K562 (cell line): ENCODE measurements at regions not wholly inside any gene's neighbourhood (a gene's known extent, or its start where the extent isn't known, plus 50 kb on each side); places are given as distances from the start of the nearest gene placed in this dataset.

Experiments
- BRCA1 ChIP-seq, 2 experiments: fragments of 450-650 bp in 1 of 2; sonication (generic) in 1 of 2; formaldehyde crosslinking in 1 of 2; IDR thresholded peaks; 2 replicates each; pipeline versions ENCODE4 v1.5.0 to v1.6.1; 2017 to 2020; ENCODE audit warnings: mild to moderate bottlenecking in 1 of 2, missing genetic modification reagents in 1 of 2
- CBFA2T2 ChIP-seq: fragments of 450-650 bp; conservative IDR thresholded peaks from 2 replicates; pipeline ENCODE4 v1.6.1; 2017; ENCODE audit warnings: mild to moderate bottlenecking
- CBFA2T3 ChIP-seq: fragments of 450-650 bp; IDR thresholded peaks from 2 replicates; pipeline ENCODE4 v1.6.1; 2017
- CC2D1A ChIP-seq: fragments of 450-650 bp; IDR thresholded peaks from 2 replicates; pipeline ENCODE4 v1.6.1; 2017; ENCODE audit warnings: mild to moderate bottlenecking
- E2F1 ChIP-seq: sonication (generic); formaldehyde crosslinking; IDR thresholded peaks from 2 replicates; pipeline ENCODE4 v1.8.1; 2023; ENCODE audit warnings: mild to moderate bottlenecking, missing genetic modification reagents, moderate library complexity
- EP300 ChIP-seq: IDR thresholded peaks from 2 replicates; pipeline ENCODE4 v1.6.1; 2012; ENCODE audit warnings: low read length, improper control_type of control experiment
- HBP1 ChIP-seq: fragments of 450-650 bp; formaldehyde crosslinking; IDR thresholded peaks from 2 replicates; pipeline ENCODE4 v1.4.0; 2022; ENCODE audit warnings: missing genetic modification characterization
- ID3 ChIP-seq, 2 experiments: fragments of 250-450 bp in 1 of 2; fragments of 450-650 bp in 1 of 2; sonication (Bioruptor Pico) in 1 of 2; IDR thresholded peaks; 2 replicates each; pipeline versions ENCODE4 v1.6.1 to v1.8.0; 2016 to 2021; ENCODE audit warnings: mild to moderate bottlenecking in 2 of 2, moderate library complexity in 2 of 2, missing compliant biosample characterization in 1 of 2, missing genetic modification characterization in 1 of 2
- KDM1A ChIP-seq, 2 experiments: fragments of 450-650 bp; IDR thresholded peaks; 2 replicates each; pipeline ENCODE4 v1.6.1; 2016; ENCODE audit warnings: mild to moderate bottlenecking in 2 of 2
- NCOR1 ChIP-seq: fragments of 450-650 bp; IDR thresholded peaks from 2 replicates; pipeline ENCODE4 v1.6.1; 2016; ENCODE audit warnings: mild to moderate bottlenecking, moderate library complexity
- PBX2 ChIP-seq, 2 experiments: IDR thresholded peaks in 1 of 2; conservative IDR thresholded peaks in 1 of 2; 2 replicates each; pipeline ENCODE4 v1.6.1; 2016; ENCODE audit warnings: low read depth in 2 of 2, mild to moderate bottlenecking in 1 of 2, missing compliant biosample characterization in 1 of 2, missing genetic modification characterization in 1 of 2, moderate library complexity in 1 of 2
- PPARD ChIP-seq: fragments of 250-450 bp; sonication (Bioruptor Pico); IDR thresholded peaks from 2 replicates; pipeline ENCODE4 v1.8.0; 2022; ENCODE audit warnings: inconsistent platforms, mild to moderate bottlenecking, moderate library complexity
- THRB ChIP-seq: fragments of 450-650 bp; formaldehyde crosslinking; conservative IDR thresholded peaks from 2 replicates; pipeline ENCODE4 v1.4.0; 2022; ENCODE audit warnings: mild to moderate bottlenecking, missing genetic modification characterization
- ZKSCAN8 ChIP-seq: fragments of 200-800 bp; sonication (Bioruptor generic); IDR thresholded peaks from 2 replicates; pipeline ENCODE4 v1.6.1; 2016; ENCODE audit warnings: missing genetic modification characterization, missing compliant biosample characterization
- ZNF41 ChIP-seq: fragments of 250-450 bp; sonication (Bioruptor Pico); conservative IDR thresholded peaks from 2 replicates; pipeline ENCODE4 v1.4.0; 2020; ENCODE audit warnings: mild to moderate bottlenecking
- ZNF766 ChIP-seq: fragments of 200-800 bp; sonication (Bioruptor generic); conservative IDR thresholded peaks from 2 replicates; pipeline ENCODE4 v1.6.1; 2016; ENCODE audit warnings: missing genetic modification characterization, missing compliant biosample characterization

GRCh38 chr2:38508311-38509039 lies 94.3 kb downstream of the HNRNPLL start (continued):
- no peak for TF ChIP-seq HBP1 (CRISPR knock-in tag)
- TF ChIP-seq PBX2 (CRISPR knock-in tag; IDR thresholded peaks at IDR 0.05; ENCODE audit: low read depth): no peak
- TF ChIP-seq PBX2 (tag; conservative IDR thresholded peaks at IDR 0.05; ENCODE audit: low read depth): peak; percentile 33; the same call in 1 of the 2 replicates
- TF ChIP-seq NCOR1: peak; percentile 29; the same call in 1 of the 2 replicates
- TF ChIP-seq ZKSCAN8: no peak
- TF ChIP-seq E2F1 (CRISPR knock-in tag): no peak
- TF ChIP-seq EP300: 0 out of 2 replicates have a peak, but pooled peaks have one; percentile 18
- TF ChIP-seq CC2D1A: no peak
- peak; percentile 68 for TF ChIP-seq CBFA2T3
- TF ChIP-seq ID3 (CRISPR knock-in tag; IDR thresholded peaks at IDR 0.05): no peak
- TF ChIP-seq ID3 (tag; IDR thresholded peaks at IDR 0.05): 0 out of 2 replicates have a peak, but pooled peaks have one; percentile 21
- no peak for TF ChIP-seq THRB
- 0 out of 4 replicates have a peak, but pooled peaks of 1 of the 2 experiments have one; percentile 6 for TF ChIP-seq KDM1A (IDR thresholded peaks at IDR 0.05)
- peak; percentile 48 for TF ChIP-seq CBFA2T2
- TF ChIP-seq ZNF41 (CRISPR knock-in tag): no peak
- no peak for TF ChIP-seq BRCA1 (IDR thresholded peaks at IDR 0.05)
- TF ChIP-seq BRCA1 (CRISPR knock-in tag; IDR thresholded peaks at IDR 0.05): no peak
- TF ChIP-seq PPARD: no peak
- TF ChIP-seq ZNF766 (CRISPR knock-in tag): peak; percentile 38; the same call in 1 of the 2 replicates
